C4-2B (cell line): ENCODE measurements at regions not wholly inside any gene's neighbourhood (a gene's known extent, or its start where the extent isn't known, plus 50 kb on each side); places are given as distances from the start of the nearest gene placed in this dataset.

ENCODE experiments used
- ZFX ChIP-seq: fragments of 450-650 bp; IDR thresholded peaks from 2 replicates; pipeline ENCODE4 v1.6.1; 2017
- TF ChIP-seq, protein P1 (sequence below): fragments of 450-650 bp; conservative IDR thresholded peaks from 2 replicates; pipeline ENCODE4 v1.5.1; 2017; ENCODE audit warnings: mild to moderate bottlenecking

DNA sequence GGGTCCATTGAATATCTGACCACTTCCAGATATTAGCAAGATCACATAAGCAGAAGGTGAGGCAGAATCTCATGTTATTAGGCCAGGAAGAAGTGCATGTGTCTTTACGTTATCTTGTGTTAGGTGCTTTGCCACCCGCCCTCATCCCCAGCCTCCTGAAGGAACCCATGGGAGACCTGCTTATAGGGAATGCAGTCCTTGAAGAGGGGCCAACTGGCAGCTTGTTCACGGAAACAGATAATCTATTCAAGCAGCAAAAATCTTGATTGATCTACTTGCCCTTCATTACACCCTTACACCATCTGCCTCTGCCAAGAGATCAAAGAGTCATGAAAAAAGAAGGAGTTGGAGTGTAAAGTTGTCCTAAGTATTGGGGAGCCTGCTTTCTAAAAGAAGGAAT lies 576.4 kb downstream of the HTR1B start:
- TF ChIP-seq, protein P1, sequence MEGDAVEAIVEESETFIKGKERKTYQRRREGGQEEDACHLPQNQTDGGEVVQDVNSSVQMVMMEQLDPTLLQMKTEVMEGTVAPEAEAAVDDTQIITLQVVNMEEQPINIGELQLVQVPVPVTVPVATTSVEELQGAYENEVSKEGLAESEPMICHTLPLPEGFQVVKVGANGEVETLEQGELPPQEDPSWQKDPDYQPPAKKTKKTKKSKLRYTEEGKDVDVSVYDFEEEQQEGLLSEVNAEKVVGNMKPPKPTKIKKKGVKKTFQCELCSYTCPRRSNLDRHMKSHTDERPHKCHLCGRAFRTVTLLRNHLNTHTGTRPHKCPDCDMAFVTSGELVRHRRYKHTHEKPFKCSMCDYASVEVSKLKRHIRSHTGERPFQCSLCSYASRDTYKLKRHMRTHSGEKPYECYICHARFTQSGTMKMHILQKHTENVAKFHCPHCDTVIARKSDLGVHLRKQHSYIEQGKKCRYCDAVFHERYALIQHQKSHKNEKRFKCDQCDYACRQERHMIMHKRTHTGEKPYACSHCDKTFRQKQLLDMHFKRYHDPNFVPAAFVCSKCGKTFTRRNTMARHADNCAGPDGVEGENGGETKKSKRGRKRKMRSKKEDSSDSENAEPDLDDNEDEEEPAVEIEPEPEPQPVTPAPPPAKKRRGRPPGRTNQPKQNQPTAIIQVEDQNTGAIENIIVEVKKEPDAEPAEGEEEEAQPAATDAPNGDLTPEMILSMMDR: no peak
- no peak for TF ChIP-seq ZFX
